DOHH2 (cell line): ENCODE measurements at regions not wholly inside any gene's neighbourhood (a gene's known extent, or its start where the extent isn't known, plus 50 kb on each side); places are given as distances from the start of the nearest gene placed in this dataset.

Source experiments
- EZH2phosphoT487 ChIP-seq: fragments of 200-600 bp; sonication (generic); IDR thresholded peaks from 2 replicates; pipeline ENCODE4 v1.6.1; 2017; ENCODE audit warnings: borderline replicate concordance, mild to moderate bottlenecking, antibody characterized with exemption, low read length, moderate library complexity, mixed read lengths
- TF ChIP-seq, protein P1 (sequence below): fragments of 200-600 bp; sonication (generic); IDR thresholded peaks from one replicate; pipeline ENCODE4 v1.5.1; 2014; ENCODE audit warnings: antibody characterized with exemption, mild to moderate bottlenecking, low read depth, low read length; ENCODE audit not compliant: poor library complexity, severe bottlenecking

DNA sequence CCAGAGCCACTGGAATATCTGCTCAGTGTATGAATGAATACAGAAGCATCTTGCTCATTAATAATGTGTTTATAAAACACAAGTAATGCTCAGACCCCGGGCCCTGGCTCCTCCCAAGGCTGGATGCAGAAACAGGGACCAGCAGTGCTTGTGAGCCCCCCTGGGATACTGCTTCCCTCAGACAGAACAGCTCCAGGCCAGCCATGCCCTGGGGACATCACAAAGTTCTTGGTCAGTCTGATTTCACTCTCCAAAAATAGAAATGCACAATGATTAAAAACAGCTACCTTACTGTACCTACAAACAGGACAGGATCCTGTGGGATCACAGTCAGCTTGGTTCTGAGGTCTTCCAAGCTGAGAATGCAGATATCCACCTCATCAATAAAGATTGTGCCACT is 68.2 kb downstream of the ABCC12 start:
- TF ChIP-seq EZH2phosphoT487: no peak
- TF ChIP-seq, protein P1, sequence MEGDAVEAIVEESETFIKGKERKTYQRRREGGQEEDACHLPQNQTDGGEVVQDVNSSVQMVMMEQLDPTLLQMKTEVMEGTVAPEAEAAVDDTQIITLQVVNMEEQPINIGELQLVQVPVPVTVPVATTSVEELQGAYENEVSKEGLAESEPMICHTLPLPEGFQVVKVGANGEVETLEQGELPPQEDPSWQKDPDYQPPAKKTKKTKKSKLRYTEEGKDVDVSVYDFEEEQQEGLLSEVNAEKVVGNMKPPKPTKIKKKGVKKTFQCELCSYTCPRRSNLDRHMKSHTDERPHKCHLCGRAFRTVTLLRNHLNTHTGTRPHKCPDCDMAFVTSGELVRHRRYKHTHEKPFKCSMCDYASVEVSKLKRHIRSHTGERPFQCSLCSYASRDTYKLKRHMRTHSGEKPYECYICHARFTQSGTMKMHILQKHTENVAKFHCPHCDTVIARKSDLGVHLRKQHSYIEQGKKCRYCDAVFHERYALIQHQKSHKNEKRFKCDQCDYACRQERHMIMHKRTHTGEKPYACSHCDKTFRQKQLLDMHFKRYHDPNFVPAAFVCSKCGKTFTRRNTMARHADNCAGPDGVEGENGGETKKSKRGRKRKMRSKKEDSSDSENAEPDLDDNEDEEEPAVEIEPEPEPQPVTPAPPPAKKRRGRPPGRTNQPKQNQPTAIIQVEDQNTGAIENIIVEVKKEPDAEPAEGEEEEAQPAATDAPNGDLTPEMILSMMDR: no peak
